SU-DHL-6 (cell line): ENCODE measurements at regions not wholly inside any gene's neighbourhood (a gene's known extent, or its start where the extent isn't known, plus 50 kb on each side); places are given as distances from the start of the nearest gene placed in this dataset.

Source experiments
- H2AFZ ChIP-seq: fragments of 200-600 bp; sonication (generic); 2 replicates; pipeline ENCODE4 v1.6.1; 2014; ENCODE audit warnings: low read depth, mild to moderate bottlenecking, moderate library complexity, mixed read lengths, antibody characterized with exemption, low read length; ENCODE audit not compliant: severe bottlenecking
- H3F3A ChIP-seq: fragments of 200-600 bp; shearing (Covaris generic); 2 replicates; pipeline ENCODE4 v1.6.0; 2016; ENCODE audit warnings: antibody characterized with exemption, mild to moderate bottlenecking; ENCODE audit not compliant: insufficient read depth
- H3K27ac ChIP-seq: fragments of 200-600 bp; sonication (generic); 2 replicates; pipeline ENCODE4 v1.5.1; 2016; ENCODE audit warnings: low read depth, mild to moderate bottlenecking, low read length, moderate library complexity, mixed read lengths
- H3K27me3 ChIP-seq: fragments of 200-600 bp; sonication (generic), shearing (Covaris generic); 2 replicates; pipeline ENCODE4 v1.6.0; 2014; ENCODE audit warnings: mild to moderate bottlenecking, low read length
- H3K36me3 ChIP-seq: fragments of 200-600 bp; sonication (generic); 2 replicates; pipeline ENCODE4 v1.6.1; 2014; ENCODE audit warnings: mild to moderate bottlenecking, low read length, mixed read lengths
- H3K4me2 ChIP-seq: fragments of 300-600, 200-600 bp; shearing (Covaris generic), sonication (generic); 2 replicates; pipeline ENCODE4 v1.6.0; 2014; ENCODE audit warnings: low read length, low read depth, mild to moderate bottlenecking; ENCODE audit not compliant: poor library complexity, severe bottlenecking
- H3K4me3 ChIP-seq: fragments of 200-600 bp; sonication (generic); 2 replicates; pipeline ENCODE4 v1.5.1; 2014; ENCODE audit warnings: antibody characterized with exemption, low read length, mild to moderate bottlenecking, mixed read lengths; ENCODE audit not compliant: insufficient read depth, poor library complexity, severe bottlenecking
- H3K79me2 ChIP-seq: fragments of 200-600 bp; sonication (generic); 2 replicates; pipeline ENCODE4 v1.6.1; 2014; ENCODE audit warnings: mild to moderate bottlenecking, low read length, moderate library complexity; ENCODE audit not compliant: insufficient read depth
- H3K9ac ChIP-seq: fragments of 200-600 bp; sonication (generic); 2 replicates; pipeline ENCODE4 v1.7.0; 2014; ENCODE audit warnings: mild to moderate bottlenecking, low read length
- H3K9me2 ChIP-seq: fragments of 200-600 bp; sonication (generic); replicated peaks from 2 replicates; pipeline ENCODE4 v1.6.1; 2014; ENCODE audit warnings: low read length; ENCODE audit not compliant: insufficient read depth
- H3K9me3 ChIP-seq: fragments of 200-600 bp; sonication (generic); 2 replicates; pipeline ENCODE4 v1.6.1; 2014; ENCODE audit warnings: low read length, mixed read lengths; ENCODE audit not compliant: insufficient read depth
- H4K20me1 ChIP-seq: fragments of 200-600 bp; sonication (generic); 2 replicates; pipeline ENCODE4 v1.6.1; 2014; ENCODE audit warnings: low read depth, mild to moderate bottlenecking, antibody characterized with exemption, low read length, moderate library complexity, mixed read lengths
- EZH2phosphoT487 ChIP-seq: fragments of 200-600 bp; sonication (generic), shearing (Covaris generic); conservative IDR thresholded peaks from 2 replicates; pipeline ENCODE4 v1.6.1; 2018; ENCODE audit warnings: mild to moderate bottlenecking, antibody characterized with exemption, low read length, moderate library complexity, mixed read lengths
- TF ChIP-seq, protein P1 (sequence below): fragments of 200-600 bp; sonication (generic); IDR thresholded peaks from one replicate; pipeline ENCODE4 v1.5.1; 2017; ENCODE audit warnings: antibody characterized with exemption, mild to moderate bottlenecking, low read length, moderate library complexity; ENCODE audit not compliant: insufficient read depth, poor library complexity, severe bottlenecking

DNA sequence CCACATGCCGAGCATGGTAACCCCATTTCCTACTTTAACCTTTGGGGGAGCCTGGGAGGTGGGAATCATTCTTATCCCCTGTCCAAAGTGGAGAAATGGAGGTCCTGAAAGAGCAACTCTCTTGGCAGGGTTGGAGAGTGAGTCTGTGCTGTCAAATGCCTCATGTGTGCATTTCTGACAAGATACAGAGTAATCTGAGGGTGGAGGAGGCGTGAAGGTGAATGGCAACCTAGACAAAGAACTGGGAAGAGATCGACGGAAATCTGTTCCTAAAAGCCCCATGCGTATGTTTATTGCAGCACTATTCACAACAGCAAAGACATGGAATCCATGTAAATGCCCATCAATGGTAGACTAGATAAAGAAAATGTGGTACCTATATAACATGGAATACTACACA, 63.8 kb upstream of the USP29 start:
- no peak for TF ChIP-seq EZH2phosphoT487
- TF ChIP-seq, protein P1, sequence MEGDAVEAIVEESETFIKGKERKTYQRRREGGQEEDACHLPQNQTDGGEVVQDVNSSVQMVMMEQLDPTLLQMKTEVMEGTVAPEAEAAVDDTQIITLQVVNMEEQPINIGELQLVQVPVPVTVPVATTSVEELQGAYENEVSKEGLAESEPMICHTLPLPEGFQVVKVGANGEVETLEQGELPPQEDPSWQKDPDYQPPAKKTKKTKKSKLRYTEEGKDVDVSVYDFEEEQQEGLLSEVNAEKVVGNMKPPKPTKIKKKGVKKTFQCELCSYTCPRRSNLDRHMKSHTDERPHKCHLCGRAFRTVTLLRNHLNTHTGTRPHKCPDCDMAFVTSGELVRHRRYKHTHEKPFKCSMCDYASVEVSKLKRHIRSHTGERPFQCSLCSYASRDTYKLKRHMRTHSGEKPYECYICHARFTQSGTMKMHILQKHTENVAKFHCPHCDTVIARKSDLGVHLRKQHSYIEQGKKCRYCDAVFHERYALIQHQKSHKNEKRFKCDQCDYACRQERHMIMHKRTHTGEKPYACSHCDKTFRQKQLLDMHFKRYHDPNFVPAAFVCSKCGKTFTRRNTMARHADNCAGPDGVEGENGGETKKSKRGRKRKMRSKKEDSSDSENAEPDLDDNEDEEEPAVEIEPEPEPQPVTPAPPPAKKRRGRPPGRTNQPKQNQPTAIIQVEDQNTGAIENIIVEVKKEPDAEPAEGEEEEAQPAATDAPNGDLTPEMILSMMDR: no peak
- H3K9ac ChIP-seq: no peak overlapping the region
- no peak overlapping the region for H3K4me3 ChIP-seq
- no peak overlapping the region for H3K4me2 ChIP-seq
- no peaks in the 10 kb centered on the region for H4K20me1 ChIP-seq
- H3K36me3 ChIP-seq: no peaks in the 10 kb centered on the region
- H3K79me2 ChIP-seq: no peaks in the 10 kb centered on the region
- no peaks in the 10 kb centered on the region for H3K27me3 ChIP-seq
- H3K9me2 ChIP-seq: no peaks in the 10 kb centered on the region
- no peaks in the 10 kb centered on the region for H3K9me3 ChIP-seq
- no peaks in the 10 kb centered on the region for H3F3A ChIP-seq
- no peak overlapping the region for H3K27ac ChIP-seq
- no peak overlapping the region for H2AFZ ChIP-seq

DNA sequence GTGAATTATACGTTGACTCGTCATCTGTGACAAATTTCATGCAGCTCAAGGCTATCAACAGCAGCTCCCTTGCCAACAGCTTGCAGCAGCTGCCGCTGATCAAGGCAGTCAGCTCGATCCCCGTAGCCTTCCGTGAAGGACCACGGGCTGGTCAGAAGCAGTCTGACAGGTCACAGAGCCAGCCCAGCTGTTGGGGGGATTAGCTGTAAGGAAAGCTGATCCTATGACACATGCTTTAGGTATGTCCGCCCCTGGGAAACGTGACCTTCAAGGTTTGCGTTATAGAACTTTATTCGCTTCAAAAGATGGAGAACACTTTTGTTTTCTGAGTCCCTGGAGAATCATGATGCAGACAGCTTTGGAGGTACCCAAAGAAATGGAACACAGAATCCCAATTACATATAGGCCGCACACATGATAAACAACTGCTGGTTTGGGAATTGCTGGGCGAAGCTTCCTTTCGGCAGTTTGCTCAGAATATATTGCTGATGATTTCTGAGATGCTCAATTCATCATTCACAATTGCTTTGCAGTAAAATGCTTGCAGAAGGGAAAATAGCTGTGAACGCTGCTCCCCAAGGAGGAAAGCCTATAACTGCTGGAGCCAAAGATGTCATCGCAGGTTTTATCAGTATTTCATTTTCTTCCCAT, 62.6 kb upstream of the USP29 start:
- no peak overlapping the region for H3K27ac ChIP-seq
- H3K9ac ChIP-seq: no peak overlapping the region
- no peaks in the 10 kb centered on the region for H3K36me3 ChIP-seq
- H3K79me2 ChIP-seq: no peaks in the 10 kb centered on the region
- no peak overlapping the region for H3K4me2 ChIP-seq
- no peaks in the 10 kb centered on the region for H3K9me2 ChIP-seq
- no peaks in the 10 kb centered on the region for H3F3A ChIP-seq
- H3K4me3 ChIP-seq: no peak overlapping the region
- H3K9me3 ChIP-seq: no peaks in the 10 kb centered on the region
- H2AFZ ChIP-seq: no peak overlapping the region
- H4K20me1 ChIP-seq: no peaks in the 10 kb centered on the region
- TF ChIP-seq, protein P1: no peak
- TF ChIP-seq EZH2phosphoT487: no peak
- no peaks in the 10 kb centered on the region for H3K27me3 ChIP-seq

DNA sequence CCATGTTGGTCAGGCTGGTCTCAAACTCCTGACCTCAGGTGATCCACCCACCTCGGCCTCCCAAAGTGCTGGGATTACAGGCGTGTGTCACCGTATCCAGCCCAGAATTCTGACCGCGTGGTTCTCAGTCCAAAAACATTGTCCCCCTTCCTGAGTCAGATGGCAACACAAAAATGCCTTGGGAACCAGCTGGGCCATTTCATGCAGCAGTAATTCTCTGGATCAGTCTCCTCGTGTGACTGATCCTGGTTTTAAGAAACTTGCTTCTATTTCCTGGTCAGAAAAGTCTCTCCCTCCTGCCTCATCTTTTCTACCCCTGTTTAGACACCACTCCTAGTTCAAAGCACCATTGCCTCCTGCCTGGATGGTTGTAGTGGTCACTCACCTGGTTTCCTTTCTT, 60.9 kb upstream of the USP29 start:
- no peaks in the 10 kb centered on the region for H3K9me2 ChIP-seq
- no peaks in the 10 kb centered on the region for H3F3A ChIP-seq
- H3K9ac ChIP-seq: no peak overlapping the region
- no peaks in the 10 kb centered on the region for H3K27me3 ChIP-seq
- no peak overlapping the region for H3K4me3 ChIP-seq
- no peaks in the 10 kb centered on the region for H3K9me3 ChIP-seq
- no peak overlapping the region for H3K27ac ChIP-seq
- H3K4me2 ChIP-seq: no peak overlapping the region
- H2AFZ ChIP-seq: no peak overlapping the region
- no peaks in the 10 kb centered on the region for H3K79me2 ChIP-seq
- no peaks in the 10 kb centered on the region for H4K20me1 ChIP-seq
- H3K36me3 ChIP-seq: no peaks in the 10 kb centered on the region
- TF ChIP-seq EZH2phosphoT487: no peak
- TF ChIP-seq, protein P1: no peak
